Midbrain (tissue), 1 donor: ENCODE measurements at regions not wholly inside any gene's neighbourhood (a gene's known extent, or its start where the extent isn't known, plus 50 kb on each side); places are given as distances from the start of the nearest gene placed in this dataset.
A peak's percentile ranks its signal among the peaks of the same experiment; 100 is the strongest.

Experiments
- DNase-seq: peaks from one replicate; lab custom pipeline; 2025; lab: John Stamatoyannopoulos, UW

DNA sequence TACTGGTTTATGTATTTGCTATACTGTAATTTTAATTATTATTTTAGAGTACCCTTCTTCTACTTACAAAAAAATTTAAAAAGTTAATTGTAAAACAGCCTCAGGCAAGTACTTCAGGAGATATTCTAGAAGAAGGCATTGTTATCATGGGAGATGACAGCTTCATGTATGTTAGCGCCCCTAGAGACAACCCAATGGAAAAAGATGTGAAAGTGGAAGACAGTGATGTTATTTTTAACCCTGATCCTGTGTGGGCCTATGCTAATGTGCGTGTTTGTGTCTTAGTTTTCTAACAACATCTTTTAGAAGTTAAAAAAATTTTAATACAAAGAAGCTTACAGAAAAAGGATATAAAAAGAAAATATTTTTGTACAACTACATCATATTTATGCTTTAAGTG, 205.0 kb downstream of the FAM76B start:
- DNase-seq, result no peak

DNA sequence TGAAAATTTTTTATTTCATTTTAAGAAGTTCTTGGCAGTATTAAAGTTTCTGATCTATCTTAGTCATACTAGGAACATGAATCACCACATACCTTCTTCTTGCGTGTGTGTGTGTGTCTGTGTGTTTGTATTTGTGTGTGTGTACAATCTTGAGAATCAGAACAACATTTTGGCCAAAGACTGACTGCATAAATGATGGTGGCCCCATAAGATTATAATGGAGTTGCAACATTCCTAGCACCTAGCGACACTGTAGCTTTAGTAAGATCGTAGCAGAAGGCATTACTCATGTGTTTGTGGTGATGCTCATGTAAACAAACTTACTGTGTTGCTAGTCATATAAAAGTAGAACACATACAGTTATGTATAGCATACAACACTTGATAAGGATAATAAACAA, 205.4 kb downstream of the FAM76B start:
- no peak for DNase-seq

DNA sequence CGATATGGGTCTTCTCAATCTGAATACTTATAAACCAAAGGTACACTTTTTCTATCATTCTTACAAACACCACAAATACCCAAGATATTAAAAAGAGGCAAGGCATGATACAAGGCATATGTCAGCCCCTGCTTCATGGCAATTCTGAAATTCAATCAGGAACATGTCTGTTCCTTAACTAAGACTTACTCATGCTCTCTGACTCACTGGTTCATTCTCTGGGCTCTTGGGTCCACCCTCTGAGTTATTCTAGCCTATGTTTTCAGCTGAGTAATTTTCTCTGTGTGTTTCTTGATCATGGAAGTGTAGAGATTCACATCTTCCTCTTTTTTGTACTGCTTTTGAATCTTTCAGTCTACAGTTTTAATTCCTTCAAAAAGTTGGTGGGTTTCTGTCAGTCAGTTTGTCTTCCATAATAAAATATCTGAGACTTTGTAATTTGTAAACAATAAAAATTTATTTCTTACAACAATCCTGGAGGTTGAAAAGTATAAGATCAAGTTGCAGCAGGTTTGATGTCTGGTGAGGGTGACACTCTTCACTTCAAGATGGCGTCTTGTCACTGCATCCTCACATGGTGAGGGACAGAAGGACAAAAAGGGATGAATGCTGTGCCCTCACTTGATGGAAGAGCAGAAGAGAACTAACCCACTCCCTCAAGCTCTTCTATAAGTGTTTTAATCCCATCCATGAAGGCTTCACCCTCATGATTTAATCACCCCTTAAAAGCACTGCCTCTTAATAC, 211.7 kb downstream of the FAM76B start:
- DNase-seq, result no peak

DNA sequence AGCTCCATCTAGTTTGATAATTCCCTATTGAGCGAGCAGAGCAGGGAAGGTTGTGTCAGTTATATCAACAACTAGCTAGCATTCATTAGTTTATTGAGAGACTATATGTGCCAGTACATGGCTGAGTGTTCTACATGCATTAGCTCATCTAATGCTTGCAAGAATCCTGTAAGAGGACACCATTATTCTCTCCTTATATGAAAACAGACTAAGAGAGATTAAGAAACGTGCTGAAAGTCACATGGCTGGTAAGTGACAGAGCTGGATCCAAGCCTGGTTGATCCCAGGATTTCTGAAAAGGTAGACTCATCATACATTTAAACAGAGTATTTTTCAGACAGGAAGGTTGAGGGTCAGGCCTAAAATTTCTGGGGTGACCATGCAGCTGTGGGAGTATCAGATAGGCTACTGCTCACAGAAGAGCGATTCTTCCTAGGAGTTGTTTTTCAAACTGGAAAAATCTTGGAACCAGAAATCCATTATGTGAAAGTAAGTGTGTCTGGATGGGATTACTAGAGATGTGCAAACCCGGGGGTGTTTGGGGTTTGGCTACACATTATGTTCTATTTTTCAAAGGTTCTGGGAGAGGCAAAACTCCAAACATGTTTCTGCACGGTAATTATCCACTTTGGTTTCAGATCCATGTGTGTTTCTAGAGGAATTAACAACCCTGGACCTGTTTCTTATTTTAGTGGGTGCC, 213.3 kb downstream of the FAM76B start:
- no peak for DNase-seq

DNA sequence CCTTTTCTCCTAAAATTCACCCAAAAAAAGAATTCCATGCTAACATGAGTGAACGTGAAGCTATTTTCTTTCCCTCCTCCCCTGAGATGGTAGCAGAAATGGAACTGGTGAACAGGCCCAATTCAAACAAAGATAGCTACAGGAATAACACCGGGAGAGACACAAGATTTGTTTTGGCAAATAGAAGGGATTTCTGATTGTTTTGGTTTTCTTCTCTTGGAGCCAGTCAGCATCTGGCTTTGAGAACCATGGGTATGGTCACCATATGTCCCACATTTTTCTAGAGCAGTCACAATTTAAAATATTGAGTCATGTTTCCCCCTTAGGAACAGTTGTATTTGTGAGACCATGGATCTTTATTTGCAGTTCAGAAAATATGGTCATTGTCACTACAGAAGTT, 214.1 kb downstream of the FAM76B start:
- DNase-seq, result no peak

DNA sequence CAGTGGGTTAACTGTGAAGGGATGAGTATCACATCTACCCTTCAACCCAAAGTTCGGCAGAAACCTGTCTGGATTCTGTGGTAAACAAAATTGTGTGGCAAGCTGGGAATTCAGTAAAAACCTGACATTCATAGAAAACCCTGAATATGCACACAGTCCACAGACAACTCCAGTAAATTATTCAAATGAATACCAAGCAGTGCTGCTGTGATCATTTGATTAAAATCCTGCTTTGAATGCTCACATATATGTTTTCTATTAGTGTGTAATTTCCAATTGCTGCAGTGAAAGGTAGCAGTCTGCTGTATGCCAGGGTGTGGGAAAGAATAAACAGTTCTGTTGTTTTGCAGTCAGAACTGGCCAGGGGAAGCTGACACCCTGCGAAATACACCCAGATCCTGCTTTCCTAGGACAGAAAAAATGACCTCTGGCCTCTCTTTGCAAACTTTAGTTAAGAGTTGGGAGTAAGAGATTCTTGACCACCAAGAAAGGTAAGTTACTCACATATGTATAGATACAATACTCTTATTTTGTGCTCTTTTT, 217.8 kb downstream of the FAM76B start:
- DNase-seq, result no peak

DNA sequence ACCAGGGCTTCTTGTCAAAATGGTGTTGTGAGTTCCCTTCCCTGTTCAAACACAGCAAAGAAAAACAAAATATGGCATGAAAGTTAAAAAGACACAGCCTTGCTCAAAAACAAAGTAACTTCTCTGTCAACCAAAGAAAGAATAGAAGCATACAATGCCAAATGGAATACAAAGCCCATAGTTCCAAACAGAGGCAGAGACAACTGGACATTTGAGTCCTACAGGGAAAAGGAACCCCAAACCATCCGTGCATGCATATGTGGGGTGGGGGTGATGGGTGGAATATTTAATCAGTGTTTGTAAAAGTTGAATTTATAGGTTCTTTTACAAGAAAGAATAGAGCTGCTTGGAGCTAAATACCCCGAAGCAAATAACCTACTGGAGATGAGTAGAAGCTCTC, 218.7 kb downstream of the FAM76B start:
- DNase-seq, result peak; percentile 58

DNA sequence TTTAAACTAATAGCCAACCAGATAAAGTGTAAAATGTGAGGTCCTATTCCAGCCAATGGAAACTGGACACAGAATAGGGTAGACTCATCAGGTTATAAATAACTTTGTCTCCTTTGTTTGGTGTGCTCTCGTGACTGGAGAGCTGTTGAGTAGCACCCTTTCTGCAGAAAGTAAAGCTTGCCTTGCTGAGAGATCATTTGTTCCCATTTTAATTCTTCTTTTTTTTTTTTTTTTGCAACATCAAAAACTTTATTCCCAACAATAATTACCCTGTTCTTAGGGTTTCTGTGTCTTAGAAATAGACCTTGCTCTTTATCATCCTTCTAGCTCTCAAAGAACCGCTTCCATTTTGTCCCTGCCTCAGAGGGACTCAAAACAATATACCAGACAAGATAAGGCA, 220.4 kb downstream of the FAM76B start:
- no peak for DNase-seq

DNA sequence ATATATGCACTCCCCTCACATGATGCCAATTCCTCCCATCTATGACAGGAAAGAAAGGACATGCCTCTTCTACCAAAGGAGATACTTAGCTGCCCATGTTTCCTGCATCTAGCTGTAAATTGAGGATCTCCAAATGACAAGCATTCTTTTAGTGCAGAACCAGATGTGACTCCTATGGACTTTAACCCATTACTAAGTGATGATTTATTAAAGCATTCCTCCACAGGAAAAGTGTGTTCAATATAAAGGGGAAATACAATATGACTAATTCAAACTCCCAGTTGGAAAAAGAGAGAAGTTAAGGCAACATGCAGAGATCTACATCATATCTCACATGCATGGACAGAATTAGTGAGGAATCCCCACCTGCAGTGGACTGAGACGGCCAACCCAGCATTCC, 221.3 kb downstream of the FAM76B start:
- no peak for DNase-seq

DNA sequence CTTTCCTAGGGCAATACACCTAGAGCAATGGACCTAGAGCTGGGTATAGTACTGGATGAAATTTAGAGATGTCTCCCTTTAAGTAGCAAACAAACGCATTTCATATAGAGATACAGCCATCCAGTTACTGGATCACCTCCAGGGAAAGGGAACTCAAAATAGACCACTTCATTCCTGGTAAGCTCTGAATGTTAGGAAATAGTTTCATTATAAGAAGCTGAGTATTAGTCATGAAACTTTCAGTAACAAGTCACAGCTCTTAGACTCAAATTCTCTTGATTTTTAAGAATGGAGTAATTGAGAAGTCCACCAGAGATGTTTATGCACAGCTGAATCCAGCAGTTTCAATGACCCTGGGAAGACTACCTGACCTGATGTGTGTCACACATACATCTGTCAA, 221.9 kb downstream of the FAM76B start:
- DNase-seq, result no peak

DNA sequence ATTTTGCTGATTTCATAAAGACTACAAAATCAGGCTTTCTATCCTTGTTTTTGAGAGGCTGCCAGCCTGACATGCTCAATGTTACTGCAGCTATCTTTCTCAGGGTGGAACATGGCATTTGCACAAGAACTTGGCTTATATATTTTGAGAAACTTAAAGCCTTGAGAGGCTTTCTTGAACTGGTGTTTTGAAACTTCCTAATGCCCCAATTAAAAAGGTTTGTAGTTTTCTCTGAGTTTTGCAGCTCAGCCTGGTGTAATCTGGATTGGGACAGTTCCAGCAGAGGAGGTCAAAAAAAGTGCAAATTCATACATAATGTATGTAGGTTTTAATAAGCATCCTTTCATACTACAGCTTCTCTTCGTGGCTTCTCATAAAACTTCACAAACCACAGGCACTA, 223.4 kb downstream of the FAM76B start:
- DNase-seq, result no peak

DNA sequence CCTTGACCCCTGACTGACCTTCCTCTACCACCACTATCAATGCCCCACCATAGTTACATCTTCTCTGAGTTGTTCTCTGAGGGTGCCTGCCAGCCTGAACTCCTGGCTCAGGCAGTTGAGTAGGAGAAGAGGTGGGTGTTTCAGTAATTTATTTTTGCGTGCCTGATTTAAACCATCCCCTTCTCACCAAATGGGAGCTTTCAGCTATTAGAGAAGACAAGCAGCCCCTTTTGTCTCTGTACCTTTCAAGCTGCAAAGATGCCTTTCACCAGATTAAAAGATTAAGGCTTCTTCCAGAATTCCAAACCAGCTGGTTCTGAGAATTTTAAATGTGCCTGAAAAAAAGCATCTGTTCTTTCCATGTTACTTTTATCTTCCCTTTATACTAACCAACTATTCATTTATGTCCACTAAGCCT, 223.8 kb downstream of the FAM76B start:
- no peak for DNase-seq

DNA sequence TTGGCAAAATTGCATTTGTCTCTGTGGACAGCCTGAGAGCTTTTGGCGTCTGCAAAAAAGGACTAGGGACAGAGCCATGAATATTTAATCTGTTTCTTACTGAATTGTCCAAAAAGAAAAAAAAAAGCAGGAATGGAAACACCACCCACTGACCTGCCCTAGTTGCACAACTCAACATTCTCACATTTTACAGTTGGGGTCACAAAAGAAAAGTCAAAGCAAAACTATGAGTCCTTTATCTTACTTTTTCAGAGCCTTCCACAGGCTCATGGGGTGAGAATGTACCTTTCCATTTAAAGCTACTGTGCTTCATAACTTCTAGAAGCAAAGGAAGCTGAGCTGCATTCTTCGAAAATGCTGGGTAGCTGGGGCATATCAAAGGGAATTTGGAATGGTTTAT, 225.7 kb downstream of the FAM76B start:
- DNase-seq, result peak; percentile 8

DNA sequence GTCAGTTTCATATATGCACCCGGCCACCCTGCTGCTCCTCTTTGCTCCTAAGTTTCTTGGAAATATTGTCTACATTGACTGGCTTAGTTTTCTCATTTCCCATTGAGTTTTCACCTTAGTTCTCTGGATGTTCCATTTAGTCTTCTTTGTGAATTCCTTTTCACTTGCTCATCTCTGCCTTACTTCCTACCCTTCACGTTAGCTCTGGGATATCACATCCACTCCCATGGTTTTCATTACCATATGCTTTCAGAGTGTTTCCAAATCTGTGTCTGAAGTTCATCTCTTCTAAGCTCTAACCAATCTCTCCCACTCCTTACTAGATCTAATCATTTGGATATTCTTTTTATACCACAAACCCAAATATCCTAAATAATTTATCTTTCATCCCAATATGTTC, 226.4 kb downstream of the FAM76B start:
- DNase-seq, result no peak

DNA sequence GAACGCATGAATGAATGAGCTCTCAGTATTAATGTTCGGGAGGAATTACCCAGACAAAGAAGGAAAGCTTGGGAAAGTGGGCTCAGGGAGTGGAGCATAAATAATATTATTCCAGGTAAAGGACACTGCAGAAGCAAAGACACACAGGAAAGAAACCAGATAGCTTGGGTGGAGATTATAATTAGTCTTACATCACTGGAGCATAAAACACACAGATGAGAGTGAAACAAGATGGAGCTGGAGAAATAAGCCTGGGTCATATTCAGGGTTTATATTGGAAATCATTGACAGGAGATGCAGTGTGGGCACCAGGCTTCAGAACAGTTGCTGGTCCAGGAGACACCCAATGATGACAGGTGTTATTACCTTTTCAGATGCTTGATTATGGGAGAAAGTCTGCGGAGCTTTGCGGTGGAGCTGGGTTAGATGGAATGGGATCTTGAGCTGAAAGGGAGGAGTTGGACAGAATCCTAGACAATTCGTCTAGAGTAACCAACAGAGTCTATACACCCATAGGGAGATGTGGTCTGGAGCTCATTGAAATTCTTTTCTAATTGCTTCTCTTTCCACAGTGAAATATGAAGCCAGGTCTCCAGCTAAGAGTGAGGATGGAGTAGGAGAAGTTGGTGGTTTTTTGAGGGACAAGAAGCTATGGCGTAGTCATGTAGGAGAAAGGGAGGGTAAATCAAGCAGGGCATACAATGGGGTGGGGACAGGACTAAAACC, 227.2 kb downstream of the FAM76B start:
- no peak for DNase-seq

DNA sequence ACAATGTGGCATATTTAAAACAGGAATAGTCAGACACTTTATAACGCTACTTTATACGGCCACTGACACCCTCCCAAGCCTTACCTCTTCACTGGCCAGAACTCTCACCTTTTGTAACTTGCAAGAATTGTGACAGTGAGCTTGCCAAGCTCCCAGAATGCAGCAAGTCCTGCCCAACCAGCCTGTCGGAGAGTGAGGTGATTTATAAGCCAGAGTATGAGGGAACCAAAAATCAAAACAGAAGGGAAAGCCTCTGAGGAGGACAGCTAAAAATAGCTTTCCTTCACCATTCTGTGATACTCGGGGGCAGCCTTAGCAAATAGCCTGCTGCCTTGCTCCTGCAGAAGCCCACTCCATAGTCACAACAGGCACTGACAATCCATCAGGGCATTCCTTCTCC, 229.7 kb downstream of the FAM76B start:
- no peak for DNase-seq

DNA sequence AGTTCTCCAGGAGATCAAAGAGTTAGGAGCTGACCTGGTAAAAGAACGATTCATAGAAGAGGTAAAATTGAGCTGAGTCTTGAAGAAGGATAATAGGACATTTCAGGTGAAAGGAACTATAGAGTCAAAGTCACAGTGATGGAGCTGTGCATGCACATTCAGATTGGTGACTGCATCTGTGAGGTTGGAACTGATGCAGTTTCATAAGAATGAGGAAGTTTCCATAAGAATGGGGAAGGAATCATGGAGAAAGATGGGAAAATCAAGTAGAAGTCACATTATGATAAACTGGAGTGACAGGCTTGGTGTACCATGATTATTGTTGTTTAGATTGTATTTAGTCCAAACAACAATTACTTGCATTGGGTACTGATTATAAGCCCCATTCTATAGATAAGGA, 232.2 kb downstream of the FAM76B start:
- no peak for DNase-seq

DNA sequence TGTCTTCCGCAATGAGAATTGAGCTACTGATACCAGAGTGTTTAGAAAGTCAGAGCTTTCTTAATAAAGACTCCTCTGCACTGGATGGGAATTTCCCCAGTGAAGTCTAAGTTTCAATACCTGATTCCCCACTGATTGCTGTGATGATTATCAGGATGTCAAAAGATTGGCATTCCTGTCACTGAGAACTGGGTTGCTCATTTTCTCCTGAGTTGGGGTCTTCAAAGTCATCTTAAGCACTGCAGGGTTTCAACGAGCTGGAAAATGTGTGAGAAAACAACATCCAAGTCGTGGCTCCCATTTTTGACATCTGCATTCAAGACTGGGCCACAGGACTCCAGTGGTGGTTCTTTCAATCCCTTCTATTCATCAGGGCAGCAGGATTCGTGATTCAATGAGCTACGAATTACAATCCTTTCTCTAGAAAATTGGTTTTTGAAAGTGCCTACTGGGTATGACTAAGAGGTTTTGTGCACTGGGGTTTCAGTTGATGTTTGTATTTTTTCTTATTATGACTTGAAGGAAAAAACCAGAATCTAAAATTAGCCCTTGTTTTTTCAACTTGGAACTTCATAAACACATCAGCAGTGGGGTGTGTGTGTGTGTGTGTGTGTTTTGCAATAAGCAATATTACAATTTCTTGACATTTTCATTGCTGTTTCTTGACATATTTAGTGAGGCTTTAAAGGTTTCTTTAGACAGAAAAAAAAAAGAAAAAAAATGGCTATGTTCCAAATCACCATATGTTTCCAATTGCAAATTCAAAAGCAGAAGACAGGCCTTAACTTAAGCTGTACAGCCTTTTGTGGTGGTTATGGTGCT, 233.0 kb downstream of the FAM76B start:
- DNase-seq, result no peak

DNA sequence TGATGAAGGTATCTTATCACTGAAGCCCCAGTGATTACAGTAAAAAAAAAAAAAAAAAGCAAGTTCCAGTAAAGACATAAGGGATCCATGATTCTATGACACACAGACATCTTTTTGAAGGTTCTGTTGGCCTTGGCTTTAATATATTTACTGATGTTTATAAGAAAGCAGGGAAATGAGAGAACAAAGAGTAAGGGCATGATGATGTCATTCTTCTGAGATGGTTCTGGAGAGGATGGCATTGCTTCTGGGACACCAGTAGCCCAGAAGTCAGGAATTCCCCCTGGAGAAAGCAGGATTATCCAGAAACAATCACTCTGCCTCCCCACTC, 233.6 kb downstream of the FAM76B start:
- DNase-seq, result no peak

DNA sequence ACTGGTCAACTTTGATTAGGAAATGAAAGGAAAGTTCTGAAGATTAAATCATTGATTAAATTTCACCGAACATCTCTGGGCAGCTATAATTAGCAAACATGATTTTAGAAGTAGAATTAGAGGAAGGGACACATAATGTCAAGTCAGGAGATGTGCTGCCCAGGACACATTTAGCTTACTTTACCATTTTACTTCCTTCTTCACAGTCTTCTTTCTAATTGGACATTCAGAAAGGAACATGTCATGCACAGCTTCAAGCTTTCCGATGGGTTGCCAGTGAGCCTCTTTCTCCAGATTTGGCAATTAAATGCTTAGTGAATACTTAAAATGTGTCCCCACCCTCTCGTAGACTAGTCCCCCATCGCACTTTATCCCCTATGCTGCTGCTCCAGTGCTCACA, 234.7 kb downstream of the FAM76B start:
- no peak for DNase-seq

DNA sequence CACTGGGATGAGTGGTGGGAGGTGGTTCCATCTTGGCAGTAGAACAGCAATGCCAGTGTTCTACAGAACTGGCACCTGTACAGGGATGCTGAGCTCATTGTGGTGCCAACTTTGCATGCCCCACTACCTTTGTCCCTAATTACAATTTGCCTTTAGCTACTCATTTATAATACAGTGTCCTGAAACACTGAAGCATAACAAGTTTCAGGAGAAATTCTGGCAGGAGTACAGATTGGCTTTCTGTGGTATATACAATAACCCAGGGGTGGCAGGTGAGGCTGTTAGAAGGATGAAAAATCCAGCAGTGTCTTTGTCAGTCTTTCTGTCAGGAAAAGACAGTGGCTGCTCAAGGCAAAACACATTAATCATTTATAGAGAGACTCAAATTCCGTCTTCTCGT, 240.3 kb downstream of the FAM76B start:
- no peak for DNase-seq

DNA sequence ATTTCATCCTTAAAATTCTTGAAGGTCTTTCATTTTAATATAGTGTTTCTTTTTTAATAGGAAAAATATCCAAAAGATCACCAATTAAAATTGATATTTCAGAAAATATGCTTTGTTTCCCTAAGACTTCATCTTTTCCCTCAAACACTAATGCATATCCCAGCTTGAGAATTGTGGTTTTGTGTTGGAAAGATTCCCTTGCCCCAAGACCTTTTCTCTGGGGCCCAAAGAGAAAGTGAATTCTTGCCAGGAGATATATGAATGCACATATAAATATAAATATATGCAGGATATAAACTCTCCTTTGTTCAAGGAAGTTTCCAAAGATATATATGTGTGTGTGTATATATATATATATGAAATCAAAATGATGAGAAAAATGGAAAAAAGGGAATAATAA, 241.2 kb downstream of the FAM76B start:
- no peak for DNase-seq
